Osteoblast (primary cell): ENCODE measurements at regions not wholly inside any gene's neighbourhood (a gene's known extent, or its start where the extent isn't known, plus 50 kb on each side); places are given as distances from the start of the nearest gene placed in this dataset.

ENCODE experiments used
- DNase-seq: peaks from one replicate; pipeline ENCODE4 v3.0.0; 2011; ENCODE audit warnings: low spot score, mixed read lengths; ENCODE audit not compliant: insufficient read length; ENCODE audit errors: missing footprints
- H2AFZ ChIP-seq: 2 replicates; pipeline ENCODE4 v1.6.0; 2011; ENCODE audit warnings: mild to moderate bottlenecking, low read length
- H3K27ac ChIP-seq: 2 replicates; pipeline ENCODE4 v1.5.1; 2011; ENCODE audit warnings: mild to moderate bottlenecking, low read depth, low read length, moderate library complexity
- H3K27me3 ChIP-seq: 2 replicates; pipeline ENCODE4 v1.6.0; 2012; ENCODE audit warnings: mild to moderate bottlenecking, control low read depth, inconsistent platforms, low read length, moderate library complexity; ENCODE audit not compliant: insufficient read depth
- H3K36me3 ChIP-seq: 2 replicates; pipeline ENCODE4 v1.5.1; 2011; ENCODE audit warnings: mild to moderate bottlenecking, low read length, control low read depth, moderate library complexity; ENCODE audit not compliant: insufficient read depth
- H3K4me1 ChIP-seq: 2 replicates; pipeline ENCODE4 v1.5.1; 2011; ENCODE audit warnings: mild to moderate bottlenecking, low read length, control low read depth, moderate library complexity; ENCODE audit not compliant: insufficient read depth
- H3K4me2 ChIP-seq: 2 replicates; pipeline ENCODE4 v1.6.0; 2011; ENCODE audit warnings: mild to moderate bottlenecking, low read length; ENCODE audit not compliant: insufficient read depth
- H3K4me3 ChIP-seq: fragments of 200-600 bp; sonication (generic); 3 replicates; pipeline ENCODE4 v1.5.1; 2012; ENCODE audit warnings: mild to moderate bottlenecking, low read length, inconsistent platforms; ENCODE audit not compliant: insufficient read depth
- H3K79me2 ChIP-seq: 2 replicates; pipeline ENCODE4 v1.6.0; 2012; ENCODE audit warnings: mild to moderate bottlenecking, low read length, control low read depth, inconsistent platforms; ENCODE audit not compliant: insufficient read depth
- H3K9me3 ChIP-seq: 2 replicates; pipeline ENCODE4 v1.5.1; 2011; ENCODE audit warnings: low read depth, low read length, control low read depth
- H4K20me1 ChIP-seq: 2 replicates; pipeline ENCODE4 v1.6.0; 2012; ENCODE audit warnings: mild to moderate bottlenecking, low read length, control low read depth; ENCODE audit not compliant: insufficient read depth
- CTCF ChIP-seq: IDR thresholded peaks from 2 replicates; pipeline ENCODE4 v1.5.1; 2011; ENCODE audit warnings: mild to moderate bottlenecking, low read depth, low read length, moderate library complexity; ENCODE audit errors: extremely low read depth

GRCh38 chrX:80170581-80170980 lies 156.0 kb downstream of the TBX22 start:
- H3K9me3 ChIP-seq: no peaks in the 10 kb centered on the region
- DNase-seq: peak; percentile 3
- no peak overlapping the region for H3K4me2 ChIP-seq
- H3K27ac ChIP-seq: no peak overlapping the region
- no peaks in the 10 kb centered on the region for H3K36me3 ChIP-seq
- H3K27me3 ChIP-seq: no peaks in the 10 kb centered on the region
- TF ChIP-seq CTCF: no peak
- no peak overlapping the region for H2AFZ ChIP-seq
- no peaks in the 10 kb centered on the region for H3K4me1 ChIP-seq
- H3K4me3 ChIP-seq: no peak overlapping the region
- H4K20me1 ChIP-seq: no peaks in the 10 kb centered on the region
- H3K79me2 ChIP-seq: no peaks in the 10 kb centered on the region

- no peaks in the 10 kb centered on the region for H3K4me1 ChIP-seq
- no peaks in the 10 kb centered on the region for H3K27me3 ChIP-seq
- H3K79me2 ChIP-seq: no peaks in the 10 kb centered on the region
- no peak overlapping the region for H2AFZ ChIP-seq
- no peak overlapping the region for H3K4me3 ChIP-seq
- no peaks in the 10 kb centered on the region for H4K20me1 ChIP-seq
- TF ChIP-seq CTCF: no peak
- no peak overlapping the region for H3K27ac ChIP-seq
- no peaks in the 10 kb centered on the region for H3K36me3 ChIP-seq
- H3K4me2 ChIP-seq: no peak overlapping the region
- no peaks in the 10 kb centered on the region for H3K9me3 ChIP-seq
- no peak for DNase-seq
Observed at GRCh38 chrX:80173261-80173660, 158.7 kb downstream of the TBX22 start.

GRCh38 chrX:80174925-80175574 lies 160.5 kb downstream of the TBX22 start:
- Histone ChIP-seq H3K9me3 (no peaks in the 10 kb centered on the region), H2AFZ (no peak overlapping the region), H3K4me1 (no peaks in the 10 kb centered on the region), H3K4me2 (no peak overlapping the region), H4K20me1 (no peaks in the 10 kb centered on the region), H3K79me2 (no peaks in the 10 kb centered on the region), H3K27me3 (no peaks in the 10 kb centered on the region), H3K4me3 (no peak overlapping the region), H3K27ac (no peak overlapping the region), H3K36me3 (no peaks in the 10 kb centered on the region)
- no peak for TF ChIP-seq CTCF
- DNase-seq: no peak

- TF ChIP-seq CTCF: no peak
- Histone ChIP-seq H4K20me1 (no peaks in the 10 kb centered on the region), H3K27ac (no peak overlapping the region), H3K36me3 (no peaks in the 10 kb centered on the region), H3K79me2 (no peaks in the 10 kb centered on the region), H3K4me3 (no peak overlapping the region), H3K27me3 (no peaks in the 10 kb centered on the region), H3K4me2 (no peak overlapping the region), H3K9me3 (no peaks in the 10 kb centered on the region), H3K4me1 (no peaks in the 10 kb centered on the region), H2AFZ (no peak overlapping the region)
- DNase-seq: no peak
Observed at GRCh38 chrX:80181079-80181478, 166.5 kb downstream of the TBX22 start.
